MCF 10A (cell line): ENCODE measurements at regions not wholly inside any gene's neighbourhood (a gene's known extent, or its start where the extent isn't known, plus 50 kb on each side); places are given as distances from the start of the nearest gene placed in this dataset.
"Not testable (repeated sequence)": the region's sequence is repeated elsewhere in the genome, so short reads cannot be mapped to it uniquely, and the experiment has no call there.

Experiments used
- BruUV-seq: library from RNA; stranded (reverse); fragments of 400-500 nt; replicated peaks from 2 replicates; lab custom pipeline; 2021; lab: Mats Ljungman, UMichigan
- CTCF ChIA-PET: fragments of 300-600 bp; sonication (Branson Sonifier 250); formaldehyde crosslinking; extraction: SDS; loops from one replicate; lab custom pipeline; 2021; ENCODE audit warnings: antibody characterized with exemption, inconsistent platforms; lab: Yijun Ruan, JAX
- POLR2A ChIA-PET: fragments of 300-600, 350-650 bp; sonication (Branson Sonifier 250); formaldehyde crosslinking; extraction: SDS; loops from one replicate; lab custom pipeline; 2020; ENCODE audit warnings: antibody characterized with exemption, inconsistent platforms; lab: Yijun Ruan, JAX
- DNase-seq: peaks from one replicate; pipeline ENCODE4 v3.0.0-alpha.2; 2018; ENCODE audit not compliant: unreplicated experiment
- H3K27ac Mint-ChIP-seq: one replicate; pipeline ENCODE4 v1.8.0; 2022; ENCODE audit warnings: mild to moderate bottlenecking, low read depth, mixed read lengths; ENCODE audit not compliant: unreplicated experiment
- H3K27me3 Mint-ChIP-seq: one replicate; pipeline ENCODE4 v1.8.0; 2022; ENCODE audit warnings: mixed read lengths; ENCODE audit not compliant: insufficient read depth, unreplicated experiment
- H3K36me3 Mint-ChIP-seq: one replicate; pipeline ENCODE4 v1.8.0; 2022; ENCODE audit warnings: mild to moderate bottlenecking, moderate library complexity, mixed read lengths; ENCODE audit not compliant: insufficient read depth, unreplicated experiment
- H3K4me1 Mint-ChIP-seq: one replicate; pipeline ENCODE4 v1.8.0; 2022; ENCODE audit warnings: mixed read lengths; ENCODE audit not compliant: insufficient read depth, unreplicated experiment
- H3K4me3 Mint-ChIP-seq: one replicate; pipeline ENCODE4 v1.8.0; 2022; ENCODE audit warnings: mild to moderate bottlenecking, moderate library complexity, mixed read lengths; ENCODE audit not compliant: unreplicated experiment
- H3K9me3 Mint-ChIP-seq: one replicate; pipeline ENCODE4 v1.8.0; 2022; ENCODE audit warnings: mixed read lengths; ENCODE audit not compliant: unreplicated experiment
- CTCF ChIP-seq: fragments of 200-600 bp; IDR thresholded peaks from one replicate; pipeline ENCODE4 v1.8.0; 2022; ENCODE audit warnings: antibody characterized with exemption, mild to moderate bottlenecking; ENCODE audit not compliant: unreplicated experiment
- intact Hi-C: fragments of 100-400 bp; cut with micrococcal nuclease; formaldehyde crosslinking; loops from 2 replicates; pipeline ENCODE4 v1.14.1; 2022

- BruUV-seq, result no TSS peak
- H3K4me3 Mint-ChIP-seq, result no peak overlapping the region
These were observed 76.8 kb downstream of the MAGEA10 start for GRCh38 chrX:152061557-152061956.

GRCh38 chrX:152061083-152061482 lies 77.3 kb downstream of the MAGEA10 start:
- H3K36me3 Mint-ChIP-seq, result no peaks in the 10 kb centered on the region
- no peak overlapping the region for H3K27ac Mint-ChIP-seq
- peaks cover 8% of the 10 kb centered on the region for H3K9me3 Mint-ChIP-seq
- no peak overlapping the region for H3K4me3 Mint-ChIP-seq
- no peak for DNase-seq
- intact Hi-C loops, result no loop called here
- no peaks in the 10 kb centered on the region for H3K27me3 Mint-ChIP-seq
- no TSS peak for BruUV-seq
- ChIA-PET CTCF (no interaction called here), POLR2A (no interaction called here)
- no peaks in the 10 kb centered on the region for H3K4me1 Mint-ChIP-seq
- no peak for TF ChIP-seq CTCF

More at GRCh38 chrX:152061557-152061956, 76.8 kb downstream of the MAGEA10 start:
- H3K27ac Mint-ChIP-seq, result no peak overlapping the region
- TF ChIP-seq CTCF, result no peak
- H3K27me3 Mint-ChIP-seq, result no peaks in the 10 kb centered on the region
- no peak for DNase-seq
- POLR2A ChIA-PET, result no interaction called here
- no peaks in the 10 kb centered on the region for H3K36me3 Mint-ChIP-seq
- CTCF ChIA-PET, result no interaction called here
- peaks cover 8% of the 10 kb centered on the region for H3K9me3 Mint-ChIP-seq
- intact Hi-C loops, result no loop called here
- no peaks in the 10 kb centered on the region for H3K4me1 Mint-ChIP-seq

- H3K4me3 Mint-ChIP-seq, CTCF ChIA-PET: not testable (repeated sequence)
- H3K9me3 Mint-ChIP-seq, result peaks cover 20% of the 10 kb centered on the region
These were observed 76.1 kb upstream of the GABRE start for GRCh38 chrX:152050623-152051022.

GRCh38 chrX:152044383-152044782 lies 69.9 kb upstream of the GABRE start:
- BruUV-seq, result no TSS peak
- intact Hi-C loops, result no loop called here
- TF ChIP-seq CTCF, result no peak

More at GRCh38 chrX:152050623-152051022, 76.1 kb upstream of the GABRE start:
- POLR2A ChIA-PET, H3K27me3 Mint-ChIP-seq, H3K36me3 Mint-ChIP-seq, H3K4me1 Mint-ChIP-seq, DNase-seq, intact Hi-C loops, BruUV-seq, H3K27ac Mint-ChIP-seq: not testable (repeated sequence)

More at GRCh38 chrX:152044383-152044782, 69.9 kb upstream of the GABRE start:
- Mint-ChIP-seq H3K27me3 (no peaks in the 10 kb centered on the region), H3K4me1 (no peaks in the 10 kb centered on the region), H3K27ac (no peak overlapping the region), H3K4me3 (no peak overlapping the region), H3K36me3 (no peaks in the 10 kb centered on the region), H3K9me3 (peaks cover 11% of the 10 kb centered on the region)
- DNase-seq, result no peak
- POLR2A ChIA-PET, result no interaction called here
- CTCF ChIA-PET, result interaction anchor here (0.7 kb wide), 1 partner anchor 48 kb away, joined by 3 read pairs; no protein-coding TSS in a partner anchor
